Keratinocyte (primary cell): ENCODE measurements at regions not wholly inside any gene's neighbourhood (a gene's known extent, or its start where the extent isn't known, plus 50 kb on each side); places are given as distances from the start of the nearest gene placed in this dataset.

ENCODE experiments used
- DNase-seq: peaks from one replicate; pipeline ENCODE4 v3.0.0-alpha.2; 2011; ENCODE audit warnings: low read depth, missing footprints, low spot score
- FAIRE-seq: peaks from 2 replicates; lab custom pipeline; 2011; peaks lifted over from hg19 to GRCh38; lab: Jason Lieb, UNC
- H2AFZ ChIP-seq: 2 replicates; pipeline ENCODE4 v1.6.0; 2012; ENCODE audit warnings: low read length, control low read depth, inconsistent platforms; ENCODE audit not compliant: control insufficient read depth
- H3K27ac ChIP-seq: 2 replicates; pipeline ENCODE4 v1.5.1; 2011; ENCODE audit warnings: low read length; ENCODE audit not compliant: control insufficient read depth, insufficient read depth
- H3K27me3 ChIP-seq: 3 replicates; pipeline ENCODE4 v1.6.0; 2011; ENCODE audit warnings: low read length; ENCODE audit not compliant: control insufficient read depth, insufficient read depth; ENCODE audit errors: extremely low read depth
- H3K36me3 ChIP-seq, 2 experiments: 2 replicates in 1 of 2; 3 replicates in 1 of 2; pipeline ENCODE4 v1.5.1; 2011; ENCODE audit warnings: low read length in 2 of 2, mild to moderate bottlenecking in 1 of 2; ENCODE audit not compliant: control insufficient read depth in 2 of 2, insufficient read depth in 2 of 2; ENCODE audit errors: extremely low read depth in 1 of 2
- H3K4me1 ChIP-seq: 3 replicates; pipeline ENCODE4 v1.5.1; 2011; ENCODE audit warnings: low read length; ENCODE audit not compliant: control insufficient read depth, insufficient read depth; ENCODE audit errors: extremely low read depth
- H3K4me2 ChIP-seq: 3 replicates; pipeline ENCODE4 v1.6.0; 2011; ENCODE audit warnings: low read depth, low read length; ENCODE audit not compliant: control insufficient read depth, insufficient read depth; ENCODE audit errors: extremely low read depth
- H3K4me3 ChIP-seq, 3 experiments: fragments of 200-600 bp in 1 of 3; sonication (generic) in 1 of 3; 2 replicates in 2 of 3; 3 replicates in 1 of 3; pipeline ENCODE4 v1.5.1; 2011 to 2016; ENCODE audit warnings: low read length in 3 of 3, mild to moderate bottlenecking in 3 of 3, control low read depth in 2 of 3, inconsistent platforms in 1 of 3, low read depth in 1 of 3, mixed read lengths in 1 of 3, mixed run types in 1 of 3, moderate library complexity in 1 of 3; ENCODE audit not compliant: control insufficient read depth in 2 of 3, insufficient read depth in 2 of 3; ENCODE audit errors: extremely low read depth in 1 of 3
- H3K79me2 ChIP-seq: 2 replicates; pipeline ENCODE4 v1.6.0; 2012; ENCODE audit warnings: low read length; ENCODE audit not compliant: control insufficient read depth, insufficient read depth
- H3K9ac ChIP-seq: 3 replicates; pipeline ENCODE4 v1.6.0; 2011; ENCODE audit warnings: low read length; ENCODE audit not compliant: control insufficient read depth, insufficient read depth; ENCODE audit errors: extremely low read depth
- H3K9me1 ChIP-seq: 3 replicates; pipeline ENCODE4 v1.6.0; 2011; ENCODE audit warnings: low read length; ENCODE audit not compliant: control insufficient read depth, insufficient read depth; ENCODE audit errors: extremely low read depth
- H3K9me3 ChIP-seq: 2 replicates; pipeline ENCODE4 v1.5.1; 2012; ENCODE audit warnings: low read depth, low read length; ENCODE audit not compliant: control insufficient read depth
- H4K20me1 ChIP-seq: 3 replicates; pipeline ENCODE4 v1.6.0; 2011; ENCODE audit warnings: low read length; ENCODE audit not compliant: control insufficient read depth, insufficient read depth; ENCODE audit errors: extremely low read depth
- EZH2 ChIP-seq: IDR thresholded peaks from one replicate; pipeline ENCODE4 v1.6.1; 2012; ENCODE audit warnings: inconsistent platforms, mild to moderate bottlenecking, low read length, moderate library complexity
- dilution Hi-C: fragments of 300-500 bp; cut with MboI; formaldehyde crosslinking; loops from one replicate; pipeline ENCODE4 v1.7.0; 2020; ENCODE audit warnings: low sequenced_read_pairs; ENCODE audit not compliant: extremely low pct_ligation_motif_present
- TF ChIP-seq, protein P1 (sequence below), 3 experiments: IDR thresholded peaks in 1 of 3; conservative IDR thresholded peaks in 1 of 3; optimal IDR thresholded peaks in 1 of 3; 2 replicates in 2 of 3; 3 replicates in 1 of 3; pipeline versions ENCODE3 to v1.5.1; 2011; ENCODE audit warnings: low read length in 3 of 3, mild to moderate bottlenecking in 3 of 3, moderate library complexity in 2 of 3, control low read depth in 1 of 3, inconsistent platforms in 1 of 3; ENCODE audit not compliant: insufficient read depth in 2 of 3; ENCODE audit errors: extremely low read depth in 1 of 3

DNA sequence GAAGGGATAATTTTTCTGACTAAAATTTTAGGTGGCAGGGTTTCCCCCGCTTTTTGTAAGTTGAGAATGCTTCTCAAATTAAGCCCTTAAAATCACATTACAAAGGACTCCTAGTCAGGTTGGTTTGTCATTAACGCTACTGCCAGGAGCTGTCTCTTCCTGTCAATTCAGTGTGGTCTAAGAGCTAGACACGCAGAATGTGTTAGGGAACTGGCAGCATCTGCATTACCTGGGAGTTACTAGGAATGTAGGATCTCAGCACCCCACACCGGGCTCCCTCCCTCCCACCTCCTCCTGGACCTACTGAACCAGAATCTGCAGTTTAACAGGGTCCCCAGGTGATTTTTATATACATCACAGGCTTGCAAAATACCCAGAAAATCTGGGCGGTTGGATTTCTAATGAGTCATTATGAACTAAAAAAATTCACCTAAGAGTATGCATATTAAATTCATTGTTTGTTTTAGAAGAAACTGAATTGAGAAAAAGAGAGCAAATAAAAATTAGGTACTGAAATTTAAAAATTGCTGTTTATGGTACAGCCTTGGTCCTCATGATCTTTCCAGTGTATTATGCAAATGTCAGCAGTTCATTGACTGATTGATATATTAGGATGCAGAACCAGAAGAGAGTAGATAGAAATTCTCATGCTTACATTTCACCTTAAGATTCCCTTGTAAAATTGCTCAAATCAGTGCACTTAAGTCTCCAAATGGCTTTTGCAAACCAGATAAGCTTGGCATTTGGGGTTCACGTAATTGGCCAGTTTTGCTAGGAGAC, 130.9 kb upstream of the ITGA6 start:
- peak; percentile 81 for FAIRE-seq

DNA sequence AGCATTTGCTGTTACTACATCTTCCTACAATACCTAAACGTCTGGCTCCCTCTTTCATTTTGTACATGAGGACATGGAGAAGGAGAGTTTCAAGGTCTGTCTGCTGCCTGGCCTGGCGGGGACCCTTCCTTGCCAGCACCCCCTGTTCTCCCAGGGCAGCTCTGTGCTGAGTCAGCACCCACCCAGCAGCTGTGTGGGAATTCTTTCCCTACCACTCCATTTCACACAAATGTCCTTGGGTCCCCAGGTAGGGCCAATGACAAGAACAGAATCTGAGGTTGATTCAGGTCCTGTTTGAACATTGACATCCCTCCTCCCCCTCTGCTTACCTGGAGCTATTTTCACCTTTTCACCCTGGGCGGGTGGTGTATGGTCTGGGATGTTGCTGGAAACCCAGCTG, 129.9 kb upstream of the ITGA6 start:
- Histone ChIP-seq H4K20me1 (no peaks in the 10 kb centered on the region), H3K9me1 (no peaks in the 10 kb centered on the region), H3K79me2 (no peaks in the 10 kb centered on the region), H3K27ac (no peak overlapping the region), H3K36me3 (no peaks in the 10 kb centered on the region), H3K4me2 (no peak overlapping the region), H2AFZ (no peak overlapping the region), H3K27me3 (no peaks in the 10 kb centered on the region), H3K9ac (no peak overlapping the region), H3K9me3 (no peaks in the 10 kb centered on the region), H3K4me1 (peaks cover 17% of the 10 kb centered on the region), H3K4me3 (no peak overlapping the region)
- DNase-seq (no peak), FAIRE-seq (no peak)
- TF ChIP-seq, protein P1, sequence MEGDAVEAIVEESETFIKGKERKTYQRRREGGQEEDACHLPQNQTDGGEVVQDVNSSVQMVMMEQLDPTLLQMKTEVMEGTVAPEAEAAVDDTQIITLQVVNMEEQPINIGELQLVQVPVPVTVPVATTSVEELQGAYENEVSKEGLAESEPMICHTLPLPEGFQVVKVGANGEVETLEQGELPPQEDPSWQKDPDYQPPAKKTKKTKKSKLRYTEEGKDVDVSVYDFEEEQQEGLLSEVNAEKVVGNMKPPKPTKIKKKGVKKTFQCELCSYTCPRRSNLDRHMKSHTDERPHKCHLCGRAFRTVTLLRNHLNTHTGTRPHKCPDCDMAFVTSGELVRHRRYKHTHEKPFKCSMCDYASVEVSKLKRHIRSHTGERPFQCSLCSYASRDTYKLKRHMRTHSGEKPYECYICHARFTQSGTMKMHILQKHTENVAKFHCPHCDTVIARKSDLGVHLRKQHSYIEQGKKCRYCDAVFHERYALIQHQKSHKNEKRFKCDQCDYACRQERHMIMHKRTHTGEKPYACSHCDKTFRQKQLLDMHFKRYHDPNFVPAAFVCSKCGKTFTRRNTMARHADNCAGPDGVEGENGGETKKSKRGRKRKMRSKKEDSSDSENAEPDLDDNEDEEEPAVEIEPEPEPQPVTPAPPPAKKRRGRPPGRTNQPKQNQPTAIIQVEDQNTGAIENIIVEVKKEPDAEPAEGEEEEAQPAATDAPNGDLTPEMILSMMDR (optimal IDR thresholded peaks at IDR 0.05 in 1 of 3, IDR thresholded peaks at IDR 0.05 in 1 of 3, conservative IDR thresholded peaks at IDR 0.05 in 1 of 3; ENCODE audit: extremely low read depth in 1 of 3, insufficient read depth in 2 of 3, low read length in 3 of 3): no peak
- no peak for TF ChIP-seq EZH2
- dilution Hi-C loops: no loop called here

More for the DNA sequence above, 130.9 kb upstream of the ITGA6 start:
- H3K4me3 ChIP-seq: no peak overlapping the region
- H2AFZ ChIP-seq: no peak overlapping the region
- no peaks in the 10 kb centered on the region for H3K9me3 ChIP-seq
- no peak overlapping the region for H3K27ac ChIP-seq
- DNase-seq: no peak
- H3K4me1 ChIP-seq: peaks cover 17% of the 10 kb centered on the region
- H4K20me1 ChIP-seq: no peaks in the 10 kb centered on the region
- H3K27me3 ChIP-seq: no peaks in the 10 kb centered on the region
- no peaks in the 10 kb centered on the region for H3K79me2 ChIP-seq
- dilution Hi-C loops: no loop called here
- H3K36me3 ChIP-seq: no peaks in the 10 kb centered on the region
- no peak overlapping the region for H3K9ac ChIP-seq
- TF ChIP-seq, protein P1 (optimal IDR thresholded peaks at IDR 0.05 in 1 of 3, IDR thresholded peaks at IDR 0.05 in 1 of 3, conservative IDR thresholded peaks at IDR 0.05 in 1 of 3; ENCODE audit: extremely low read depth in 1 of 3, insufficient read depth in 2 of 3, low read length in 3 of 3): no peak
- TF ChIP-seq EZH2: no peak
- no peak overlapping the region for H3K4me2 ChIP-seq
- no peaks in the 10 kb centered on the region for H3K9me1 ChIP-seq
